D721Med (cell line): ENCODE measurements at regions not wholly inside any gene's neighbourhood (a gene's known extent, or its start where the extent isn't known, plus 50 kb on each side); places are given as distances from the start of the nearest gene placed in this dataset.

Experiments
- DNase-seq: peaks from one replicate; pipeline ENCODE4 v3.0.0; 2011; ENCODE audit warnings: low spot score; ENCODE audit not compliant: insufficient read length
- FAIRE-seq: peaks from 2 replicates; lab custom pipeline; 2011; peaks lifted over from hg19 to GRCh38; lab: Jason Lieb, UNC
- CTCF ChIP-seq: IDR thresholded peaks from 2 replicates; pipeline ENCODE4 v1.5.1; 2012; ENCODE audit warnings: mild to moderate bottlenecking, control low read depth; ENCODE audit not compliant: insufficient read depth; ENCODE audit errors: missing control alignments

- TF ChIP-seq CTCF, result no peak
- no peak for FAIRE-seq
- no peak for DNase-seq
These were observed 133.0 kb upstream of the FUT8 start for GRCh38 chr14:65279510-65279909.

DNA sequence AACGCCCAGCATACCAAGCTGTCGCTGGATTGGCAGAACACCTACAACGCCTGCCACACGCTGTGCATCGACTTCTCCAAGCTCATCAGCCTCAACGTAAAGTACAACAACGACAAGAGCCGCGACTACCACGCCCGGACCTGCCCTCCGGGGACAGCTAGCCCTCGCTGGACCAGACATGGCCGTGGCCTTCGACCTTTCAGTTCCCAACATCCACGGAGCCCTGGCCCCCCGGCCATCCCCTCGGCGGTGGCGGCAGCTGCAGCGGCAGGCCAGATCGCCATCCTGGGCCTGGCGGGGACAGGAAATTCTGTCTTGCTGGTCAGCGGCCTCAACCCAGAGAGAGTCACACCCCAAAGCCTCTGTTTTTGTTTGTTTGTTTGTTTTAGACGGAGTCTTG is 132.6 kb upstream of the FUT8 start:
- TF ChIP-seq CTCF, result no peak
- no peak for DNase-seq
- FAIRE-seq, result no peak

- no peak for FAIRE-seq
- DNase-seq, result no peak
- no peak for TF ChIP-seq CTCF
These were observed 131.9 kb upstream of the FUT8 start for GRCh38 chr14:65280653-65281052.

DNA sequence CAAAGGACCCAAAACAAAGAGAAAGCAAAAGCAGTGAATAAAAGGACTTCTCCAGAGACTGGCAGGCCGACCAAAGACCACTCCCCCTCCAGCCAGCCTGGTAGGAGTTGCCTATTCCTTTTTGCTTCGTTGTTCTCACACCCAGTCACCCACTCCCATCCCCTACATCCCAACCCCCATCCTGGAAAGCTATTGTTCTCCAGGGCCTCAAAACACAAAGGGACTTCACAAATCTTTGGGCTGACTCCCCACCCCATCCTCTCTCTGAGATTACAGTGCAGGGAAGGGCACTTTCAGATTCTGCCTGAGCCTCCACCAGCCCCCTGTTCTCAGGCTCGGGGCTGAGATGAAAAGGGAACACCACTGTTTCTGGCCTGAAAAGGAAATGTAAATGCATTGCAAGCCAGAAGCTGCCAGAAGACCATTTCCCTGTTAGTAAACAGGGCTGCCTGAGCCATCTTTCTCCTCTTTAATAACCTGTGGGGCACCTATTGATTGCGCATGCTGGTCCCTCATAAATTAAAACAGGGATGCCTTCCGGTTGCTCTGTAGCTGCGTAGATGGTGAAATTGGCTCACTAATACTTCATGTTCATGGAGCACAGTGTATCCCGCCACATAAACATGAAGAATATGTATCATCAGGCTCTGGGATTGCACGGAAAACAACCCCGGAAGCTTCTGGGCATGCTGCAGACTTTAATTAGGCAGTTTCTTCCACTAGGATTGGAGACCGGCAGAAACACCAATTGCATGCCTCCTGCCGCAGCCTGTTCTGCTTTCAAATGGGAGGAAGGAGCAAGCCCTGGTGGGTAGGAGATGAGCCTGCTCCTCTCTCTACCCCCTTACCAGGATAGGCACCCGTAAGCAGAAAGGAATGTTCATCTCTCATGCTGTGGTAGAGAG is 130.3 kb upstream of the FUT8 start:
- no peak for FAIRE-seq
- TF ChIP-seq CTCF, result no peak
- DNase-seq, result no peak

- FAIRE-seq, result no peak
- TF ChIP-seq CTCF, result no peak
- DNase-seq, result no peak
These were observed 129.7 kb upstream of the FUT8 start for GRCh38 chr14:65282896-65283253.

DNA sequence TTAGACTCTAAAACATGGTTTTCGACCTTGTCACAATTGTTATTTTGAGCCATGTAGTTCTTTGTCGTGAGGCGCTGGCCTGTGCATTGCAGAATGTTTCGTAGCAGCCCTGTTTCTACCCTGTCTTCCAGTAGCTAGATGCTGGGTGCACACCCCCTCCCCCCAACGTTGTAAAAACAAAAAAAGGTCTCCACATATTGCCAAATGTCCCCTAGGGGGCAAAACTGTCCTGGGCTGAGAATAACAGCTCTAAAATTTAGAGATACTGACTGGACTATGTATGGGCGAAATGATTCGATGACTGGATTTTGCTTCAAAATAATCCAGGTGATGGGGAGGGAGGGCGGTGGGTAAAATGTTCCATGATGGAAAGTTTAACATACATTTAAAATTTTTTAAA is 126.1 kb upstream of the FUT8 start:
- FAIRE-seq (no peak), DNase-seq (no peak)
- no peak for TF ChIP-seq CTCF
